ENCODE measurements at regions not wholly inside any gene's neighbourhood (a gene's known extent, or its start where the extent isn't known, plus 50 kb on each side); places are given as distances from the start of the nearest gene placed in this dataset.

GRCh38 chr1:18055156-18055555 is 52.4 kb upstream of the IGSF21 start:
- no peaks in the 10 kb centered on the region for H3K9me3 ChIP-seq (replicated peaks in 1 of 2; ENCODE audit: control insufficient read depth in 1 of 2, insufficient read depth in 1 of 2, low read length in 2 of 2)
- Mint-ChIP-seq H3K4me1 (no peaks in the 10 kb centered on the region), H3K27me3 (ENCODE audit: low read depth in 3 of 3) (peaks cover 0 to 9% (median 1%) of the 10 kb centered on the region in 3 donors), H3K9me3 (peaks cover 0 to 6% (median 0%) of the 10 kb centered on the region in 7 donors), H3K4me3 (no peak overlapping the region), H3K27ac (no peak overlapping the region), H3K36me3 (no peaks in the 10 kb centered on the region)
- no peak overlapping the region for H3K4me2 ChIP-seq (replicated peaks; ENCODE audit: extremely low read depth, low read length, poor library complexity, severe bottlenecking)
- TF ChIP-seq CTCF (IDR thresholded peaks at IDR 0.05): no peak
- H3K79me2 ChIP-seq (ENCODE audit: insufficient read depth, low read length): no peaks in the 10 kb centered on the region
- no peak overlapping the region for H2AFZ ChIP-seq (ENCODE audit: insufficient read depth, low read depth, low read length, poor library complexity, severe bottlenecking)
- no peaks in the 10 kb centered on the region for H3K27me3 ChIP-seq (ENCODE audit: control insufficient read depth in 2 of 2, insufficient read depth in 2 of 2, low read length in 2 of 2)
- no peak overlapping the region for H3K4me3 ChIP-seq (replicated peaks in 1 of 3; ENCODE audit: low read depth in 2 of 3, low read length in 3 of 3)
- H3K4me1 ChIP-seq (ENCODE audit: control insufficient read depth in 1 of 2, insufficient read depth in 2 of 2, low read length in 2 of 2): no peaks in the 10 kb centered on the region
- 93% methylated on average over 14 of the region's 14 CpGs for WGBS (ENCODE audit: insufficient coverage)
- no peaks in the 10 kb centered on the region for H4K20me1 ChIP-seq (ENCODE audit: insufficient read depth, low read length)
- DNase-seq: no peak
- H3K9ac ChIP-seq (ENCODE audit: insufficient read depth, low read length, poor library complexity, severe bottlenecking): no peak overlapping the region
- no peaks in the 10 kb centered on the region for H3K36me3 ChIP-seq (replicated peaks in 1 of 2; ENCODE audit: control insufficient read depth in 1 of 2, insufficient read depth in 2 of 2, low read length in 2 of 2)
- no peak overlapping the region for H3K27ac ChIP-seq (ENCODE audit: low read depth in 1 of 2, low read length in 2 of 2)
- intact Hi-C loops (cut with micrococcal nuclease): loop anchor here in 1 of 2 donors (10.0 kb wide), 1 partner anchor 60 kb away; no protein-coding TSS in a partner anchor

GRCh38 chr1:18056545-18056944 is 51.1 kb upstream of the IGSF21 start:
- H3K9ac ChIP-seq (ENCODE audit: insufficient read depth, low read length, poor library complexity, severe bottlenecking): no peak overlapping the region

More at GRCh38 chr1:18056545-18056944, 51.1 kb upstream of the IGSF21 start:
- H4K20me1 ChIP-seq (ENCODE audit: insufficient read depth, low read length): no peaks in the 10 kb centered on the region
- H3K9me3 ChIP-seq (replicated peaks in 1 of 2; ENCODE audit: control insufficient read depth in 1 of 2, insufficient read depth in 1 of 2, low read length in 2 of 2): peaks cover 0 to 2% of the 10 kb centered on the region in 2 donors
- intact Hi-C loops (cut with micrococcal nuclease): loop anchor here in 1 of 2 donors (10.0 kb wide), 1 partner anchor 58 kb away; no protein-coding TSS in a partner anchor
- no peak for TF ChIP-seq CTCF (IDR thresholded peaks at IDR 0.05)
- Mint-ChIP-seq H3K27ac (no peak overlapping the region), H3K36me3 (no peaks in the 10 kb centered on the region), H3K4me1 (no peaks in the 10 kb centered on the region), H3K4me3 (no peak overlapping the region), H3K9me3 (peaks cover 0 to 6% (median 0%) of the 10 kb centered on the region in 7 donors), H3K27me3 (ENCODE audit: low read depth in 3 of 3) (peaks cover 0 to 5% (median 1%) of the 10 kb centered on the region in 3 donors)
- H3K27ac ChIP-seq (ENCODE audit: low read depth in 1 of 2, low read length in 2 of 2): no peak overlapping the region
- H2AFZ ChIP-seq (ENCODE audit: insufficient read depth, low read depth, low read length, poor library complexity, severe bottlenecking): no peak overlapping the region
- H3K4me2 ChIP-seq (replicated peaks; ENCODE audit: extremely low read depth, low read length, poor library complexity, severe bottlenecking): no peak overlapping the region
- H3K36me3 ChIP-seq (replicated peaks in 1 of 2; ENCODE audit: control insufficient read depth in 1 of 2, insufficient read depth in 2 of 2, low read length in 2 of 2): no peaks in the 10 kb centered on the region
- no peaks in the 10 kb centered on the region for H3K27me3 ChIP-seq (ENCODE audit: control insufficient read depth in 2 of 2, insufficient read depth in 2 of 2, low read length in 2 of 2)
- H3K4me3 ChIP-seq (replicated peaks in 1 of 3; ENCODE audit: low read depth in 2 of 3, low read length in 3 of 3): no peak overlapping the region
- DNase-seq: no peak
- WGBS (ENCODE audit: insufficient coverage): 82% methylated on average over 1 of the region's 1 CpG
- no peaks in the 10 kb centered on the region for H3K79me2 ChIP-seq (ENCODE audit: insufficient read depth, low read length)
- H3K4me1 ChIP-seq (ENCODE audit: control insufficient read depth in 1 of 2, insufficient read depth in 2 of 2, low read length in 2 of 2): no peaks in the 10 kb centered on the region

Measured in CD14-positive monocyte (primary cell).